ENCODE measurements at regions not wholly inside any gene's neighbourhood (a gene's known extent, or its start where the extent isn't known, plus 50 kb on each side); places are given as distances from the start of the nearest gene placed in this dataset.

DNA sequence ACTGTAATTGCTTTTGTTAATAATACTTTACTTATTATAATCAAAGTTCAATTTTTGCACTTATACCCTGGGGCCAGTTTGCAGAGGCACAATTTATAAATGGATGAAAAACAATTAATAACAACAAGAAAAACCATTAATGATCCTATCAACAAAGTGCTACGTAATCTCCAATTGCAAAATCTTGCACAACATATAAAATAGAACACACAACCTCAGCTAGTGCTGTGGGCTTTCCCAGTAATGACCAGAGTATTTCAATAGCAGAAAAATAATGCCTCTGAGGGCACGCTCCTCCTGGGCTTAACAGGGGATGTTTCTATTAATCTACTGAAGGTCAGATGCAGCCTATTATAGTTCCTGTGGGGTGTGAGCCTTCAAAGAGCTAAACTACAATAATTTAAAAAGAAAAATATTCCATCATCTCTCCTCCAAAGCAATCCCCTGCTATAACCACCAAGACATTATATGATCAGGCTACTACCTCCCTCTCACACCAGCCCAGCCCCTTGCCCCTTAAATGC, 508.5 kb upstream of the SLIT2 start:
- H3K36me3 ChIP-seq, result no peaks in the 10 kb centered on the region
- no peaks in the 10 kb centered on the region for H3K27me3 ChIP-seq
- no peak for DNase-seq
- H3K27ac ChIP-seq, result no peak overlapping the region
- no peak overlapping the region for H3K4me3 ChIP-seq
- H3K9me3 ChIP-seq (replicated peaks), result no peaks in the 10 kb centered on the region
- peaks cover 11% of the 10 kb centered on the region for H3K4me1 ChIP-seq

DNA sequence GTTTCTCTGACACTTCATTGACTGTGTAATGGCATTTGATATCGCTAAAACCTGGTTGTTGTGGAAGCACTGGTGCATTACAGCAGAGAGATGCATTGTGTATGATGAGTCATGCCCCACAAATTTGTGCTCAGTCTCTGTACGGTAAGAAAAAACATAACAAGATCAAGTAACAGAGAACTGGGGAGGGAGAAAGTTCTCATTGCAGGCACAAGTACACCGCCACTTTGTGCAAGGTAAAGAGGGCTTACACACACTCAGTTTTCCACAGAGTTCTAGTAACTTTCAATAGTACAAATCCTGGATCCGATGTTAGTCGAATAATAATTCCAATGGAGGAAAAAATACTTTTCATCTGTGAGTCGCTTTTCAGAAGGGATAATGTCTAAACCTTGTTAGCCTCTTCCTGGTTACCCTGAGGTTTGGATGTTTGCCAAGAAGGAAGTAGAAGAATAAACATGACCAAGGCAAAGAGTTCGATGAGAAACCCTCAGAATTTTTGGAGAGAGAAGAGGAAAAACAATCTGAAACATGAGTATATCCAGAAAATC, 512.5 kb upstream of the SLIT2 start:
- H3K4me3 ChIP-seq, result peak overlapping the region; percentile 10
- no peaks in the 10 kb centered on the region for H3K36me3 ChIP-seq
- H3K27me3 ChIP-seq, result no peaks in the 10 kb centered on the region
- H3K27ac ChIP-seq, result peak overlapping the region; percentile 6; the same call in 1 of the 2 replicates
- peaks cover 15% of the 10 kb centered on the region for H3K4me1 ChIP-seq
- no peaks in the 10 kb centered on the region for H3K9me3 ChIP-seq (replicated peaks)
- DNase-seq, result peak; percentile 61 to 83

DNA sequence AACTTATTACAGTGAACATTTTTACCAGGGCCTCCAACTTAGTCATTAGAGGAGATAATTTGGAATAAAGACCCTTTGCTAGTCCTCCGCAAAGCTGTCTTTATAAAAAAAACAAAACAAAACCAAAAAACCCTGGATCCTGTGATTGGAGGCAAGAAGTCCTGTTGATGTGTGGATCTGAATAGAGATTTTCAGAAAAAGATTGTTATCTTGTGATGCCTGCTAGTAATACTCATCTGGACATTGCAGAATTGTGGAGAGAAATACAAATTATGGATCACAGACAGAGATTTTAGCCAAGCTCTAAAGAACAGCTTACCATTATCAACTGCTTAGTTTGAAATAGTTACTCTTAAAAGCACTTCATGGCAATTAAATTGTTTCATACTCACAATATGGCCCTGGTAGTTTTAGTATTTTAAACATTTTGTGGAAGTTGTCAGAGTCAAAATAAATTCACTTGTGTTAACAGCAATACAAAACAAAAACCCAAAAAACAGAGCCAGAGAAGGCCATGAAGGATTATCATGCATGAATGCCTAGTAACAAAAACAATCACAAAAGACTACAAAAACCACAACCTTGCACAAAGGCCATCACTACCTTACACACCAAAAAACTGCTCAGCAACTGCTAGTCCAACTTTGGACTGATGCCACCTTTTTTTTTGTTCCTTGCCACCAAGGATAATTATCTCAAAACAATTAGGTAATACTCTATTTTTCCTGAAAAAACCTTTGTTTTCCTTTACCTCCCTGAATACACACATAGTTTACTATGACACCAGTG, 514.5 kb upstream of the SLIT2 start:
- H3K4me1 ChIP-seq, result peaks cover 15% of the 10 kb centered on the region
- no peak overlapping the region for H3K27ac ChIP-seq
- no peaks in the 10 kb centered on the region for H3K36me3 ChIP-seq
- H3K9me3 ChIP-seq (replicated peaks), result no peaks in the 10 kb centered on the region
- no peaks in the 10 kb centered on the region for H3K27me3 ChIP-seq
- H3K4me3 ChIP-seq, result no peak overlapping the region
- DNase-seq, result peak in 1 of 2 experiments; percentile 46

DNA sequence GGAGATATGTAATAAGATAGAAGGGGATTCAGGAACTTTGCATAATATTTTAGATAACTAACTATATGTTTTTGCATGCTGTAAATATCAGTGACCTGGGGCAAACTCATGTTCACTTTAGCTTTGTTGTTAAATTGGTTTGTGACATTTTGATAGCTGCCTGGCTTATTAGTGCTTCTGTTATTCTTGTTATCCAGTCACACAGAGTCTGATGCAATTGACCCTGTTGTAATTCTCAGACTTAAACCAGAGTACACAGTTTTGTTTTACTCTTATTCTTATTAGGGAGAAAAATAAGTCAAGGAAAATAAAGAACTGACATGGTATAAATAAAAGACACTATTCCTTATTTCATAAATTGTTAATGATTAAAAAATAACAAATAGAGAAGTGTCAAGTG, 516.7 kb upstream of the SLIT2 start:
- H3K36me3 ChIP-seq, result no peaks in the 10 kb centered on the region
- H3K27me3 ChIP-seq, result no peaks in the 10 kb centered on the region

DNA sequence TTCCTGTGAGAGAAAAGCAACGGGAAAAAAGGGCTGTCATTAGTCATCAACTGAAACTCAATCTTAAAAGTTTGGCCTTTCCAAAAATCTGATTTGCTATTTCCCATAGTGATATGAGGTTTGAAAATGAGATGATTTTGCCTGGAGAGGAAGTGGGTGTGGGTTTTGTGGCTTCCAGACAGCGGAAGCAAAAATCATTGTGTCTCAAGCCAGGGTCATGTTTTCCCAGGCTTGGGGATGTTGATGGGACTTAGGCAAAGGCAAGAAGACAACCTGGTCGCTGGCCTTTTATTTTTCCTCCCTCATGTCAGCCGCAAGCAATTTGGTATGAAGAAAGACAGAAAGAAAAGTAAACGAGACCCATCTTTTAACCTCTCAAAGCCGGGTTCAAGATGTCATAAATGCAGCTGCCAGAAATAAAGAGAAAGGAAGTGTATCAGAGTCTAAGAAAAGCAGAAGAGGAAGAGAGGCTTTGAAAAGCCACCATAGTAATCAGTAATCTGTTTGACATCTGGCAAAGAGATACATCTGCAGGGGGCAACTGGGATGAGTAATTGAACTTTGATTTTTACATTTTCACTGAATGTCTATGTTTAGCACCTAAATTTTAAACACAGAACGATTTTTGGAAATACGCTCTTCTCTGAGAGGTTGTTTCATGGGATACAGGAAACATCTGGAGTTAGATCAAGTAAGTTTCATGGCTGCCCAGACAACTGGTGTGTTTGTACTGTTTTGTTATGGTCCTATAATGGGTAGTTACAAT, 521.6 kb upstream of the SLIT2 start:
- Histone ChIP-seq H3K4me1 (peaks cover 8% of the 10 kb centered on the region), H3K27me3 (no peaks in the 10 kb centered on the region), H3K27ac (peak overlapping the region; percentile 43), H3K9me3 (replicated peaks) (no peaks in the 10 kb centered on the region), H3K4me3 (no peak overlapping the region), H3K36me3 (no peaks in the 10 kb centered on the region)
- peak; percentile 24 to 67 for DNase-seq

More for the DNA sequence above, 516.7 kb upstream of the SLIT2 start:
- Histone ChIP-seq H3K4me3 (no peak overlapping the region), H3K4me1 (peaks cover 20% of the 10 kb centered on the region), H3K27ac (no peak overlapping the region), H3K9me3 (replicated peaks) (no peaks in the 10 kb centered on the region)
- DNase-seq, result no peak

DNA sequence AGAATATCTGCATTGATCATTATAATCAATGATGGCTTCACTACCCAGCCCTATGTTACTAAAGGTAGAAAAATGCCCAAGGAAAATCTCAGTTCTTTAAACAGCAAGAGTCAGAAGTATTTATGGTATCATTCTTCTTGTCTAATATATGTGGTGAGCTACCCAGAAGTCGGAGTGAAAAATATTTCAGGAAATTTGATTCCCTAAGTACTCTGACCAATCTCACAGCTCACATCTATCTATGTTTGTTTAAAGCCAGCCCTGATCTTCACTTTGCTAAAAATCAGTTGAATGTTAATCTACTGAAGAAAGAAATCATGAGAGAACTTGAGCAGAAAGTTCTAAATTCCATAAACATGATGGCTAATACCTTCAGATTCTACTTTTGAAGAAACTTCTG, 522.9 kb upstream of the SLIT2 start:
- Histone ChIP-seq H3K27ac (no peak overlapping the region), H3K36me3 (no peaks in the 10 kb centered on the region), H3K4me1 (peaks cover 8% of the 10 kb centered on the region), H3K27me3 (no peaks in the 10 kb centered on the region), H3K4me3 (no peak overlapping the region), H3K9me3 (replicated peaks) (no peaks in the 10 kb centered on the region)
- no peak for DNase-seq

DNA sequence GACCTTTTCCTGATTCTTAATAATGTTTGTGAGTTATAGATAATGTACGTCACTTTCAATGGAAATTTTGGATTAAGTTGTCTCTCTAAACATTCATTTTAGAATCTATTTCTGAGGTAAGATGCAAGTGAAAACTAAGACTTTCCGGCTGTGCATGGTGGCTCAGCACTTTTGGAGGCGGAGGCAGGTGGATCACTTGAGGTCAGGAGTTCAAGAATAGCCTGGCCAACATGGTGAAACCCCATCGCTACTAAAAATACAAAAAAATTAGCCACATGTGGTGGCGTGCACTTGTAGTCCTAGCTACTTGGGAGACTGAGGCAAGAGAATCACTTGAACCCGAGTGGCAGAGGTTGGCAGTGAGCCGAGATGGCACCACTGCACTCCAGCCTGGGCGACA, 524.6 kb upstream of the SLIT2 start:
- no peaks in the 10 kb centered on the region for H3K36me3 ChIP-seq
- H3K4me1 ChIP-seq, result peaks cover 8% of the 10 kb centered on the region

DNA sequence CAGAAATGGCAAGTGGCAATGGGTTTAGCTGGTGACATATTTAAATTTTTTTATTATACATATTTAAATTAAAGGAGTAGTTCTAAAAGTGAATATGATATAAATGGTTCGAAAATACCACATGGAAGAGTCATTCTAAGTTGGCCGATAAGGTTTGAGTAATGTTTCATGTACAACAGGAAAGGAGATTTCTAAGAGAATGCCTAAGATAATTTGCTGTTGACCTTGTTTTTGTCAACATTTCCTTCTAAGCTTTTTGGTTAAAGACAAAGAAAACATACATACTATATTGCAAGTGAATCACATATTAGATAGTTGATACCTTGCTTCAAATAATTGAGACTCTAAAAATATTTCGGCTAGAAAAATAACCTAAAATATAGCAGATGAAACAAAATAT, 526.6 kb upstream of the SLIT2 start:
- Histone ChIP-seq H3K27ac (no peak overlapping the region), H3K4me1 (peaks cover 4% of the 10 kb centered on the region), H3K4me3 (no peak overlapping the region), H3K36me3 (no peaks in the 10 kb centered on the region), H3K27me3 (no peaks in the 10 kb centered on the region), H3K9me3 (replicated peaks) (no peaks in the 10 kb centered on the region)
- DNase-seq, result no peak

More for the DNA sequence above, 524.6 kb upstream of the SLIT2 start:
- no peaks in the 10 kb centered on the region for H3K9me3 ChIP-seq (replicated peaks)
- H3K27ac ChIP-seq, result no peak overlapping the region
- no peaks in the 10 kb centered on the region for H3K27me3 ChIP-seq
- no peak overlapping the region for H3K4me3 ChIP-seq
- DNase-seq, result no peak

DNA sequence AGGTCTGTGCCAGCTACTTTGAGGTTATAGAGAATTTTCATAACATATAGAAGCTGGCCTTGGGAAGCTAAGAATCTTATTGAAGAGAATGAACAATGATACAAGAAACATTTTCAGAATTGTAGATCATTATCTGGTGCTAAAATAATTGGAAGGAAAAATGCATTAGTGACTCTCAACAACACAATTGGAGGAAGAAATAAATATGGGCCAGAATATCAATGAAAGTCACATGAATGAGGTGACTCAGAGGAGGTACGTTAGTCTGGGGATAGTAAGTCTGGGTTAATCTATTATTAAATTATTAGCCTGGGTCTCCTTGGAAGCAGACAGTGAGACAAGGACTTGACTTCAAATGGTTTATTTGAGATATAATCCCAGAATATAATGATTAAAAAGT, 529.3 kb upstream of the SLIT2 start:
- H3K36me3 ChIP-seq, result no peaks in the 10 kb centered on the region
- DNase-seq, result no peak
- H3K4me1 ChIP-seq, result no peaks in the 10 kb centered on the region
- H3K27me3 ChIP-seq, result no peaks in the 10 kb centered on the region
- no peaks in the 10 kb centered on the region for H3K9me3 ChIP-seq (replicated peaks)
- no peak overlapping the region for H3K4me3 ChIP-seq
- H3K27ac ChIP-seq, result no peak overlapping the region

DNA sequence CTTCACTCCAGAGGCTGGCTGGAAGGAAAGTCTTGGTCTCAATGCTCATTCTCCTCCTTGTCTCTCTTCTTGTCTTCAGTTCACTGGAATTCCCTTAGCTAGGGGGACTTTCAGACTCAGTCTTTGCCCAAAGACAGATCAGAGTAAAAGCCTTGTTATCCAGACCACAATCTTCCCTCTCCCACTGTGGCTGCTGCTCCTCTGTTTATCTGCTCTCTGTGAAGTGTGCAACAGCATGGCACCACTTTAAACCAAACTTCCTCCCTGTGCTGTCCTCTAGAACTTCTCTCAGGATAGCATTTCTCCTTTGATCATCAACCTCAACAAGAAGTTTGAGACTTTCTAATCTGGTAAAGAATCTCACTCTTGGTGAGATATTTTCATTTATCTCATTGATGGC, 530.1 kb upstream of the SLIT2 start:
- Histone ChIP-seq H3K9me3 (replicated peaks) (no peaks in the 10 kb centered on the region), H3K27me3 (no peaks in the 10 kb centered on the region), H3K4me3 (no peak overlapping the region), H3K27ac (no peak overlapping the region), H3K36me3 (no peaks in the 10 kb centered on the region), H3K4me1 (no peaks in the 10 kb centered on the region)
- no peak for DNase-seq

DNA sequence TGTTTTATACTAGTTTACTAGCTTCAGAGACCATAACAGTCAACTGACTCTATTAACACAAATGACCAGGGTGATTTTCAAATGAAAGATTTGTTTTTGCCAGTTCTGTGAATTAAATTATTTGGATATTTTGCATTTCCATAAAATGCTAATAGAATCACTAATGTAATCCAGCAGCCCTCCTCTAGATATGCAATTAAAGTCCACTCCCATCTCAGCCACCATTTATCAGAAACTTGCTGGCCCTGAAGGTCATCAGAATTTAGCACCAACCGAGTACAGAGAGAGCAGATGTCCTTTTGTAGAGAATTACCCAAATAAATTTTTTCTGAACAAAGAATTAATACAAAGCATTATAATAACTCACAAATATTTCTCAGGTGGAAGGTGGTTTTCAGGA, 531.1 kb upstream of the SLIT2 start:
- DNase-seq, result no peak
- Histone ChIP-seq H3K4me1 (no peaks in the 10 kb centered on the region), H3K27ac (no peak overlapping the region), H3K36me3 (no peaks in the 10 kb centered on the region), H3K9me3 (replicated peaks) (no peaks in the 10 kb centered on the region), H3K4me3 (no peak overlapping the region), H3K27me3 (no peaks in the 10 kb centered on the region)

DNA sequence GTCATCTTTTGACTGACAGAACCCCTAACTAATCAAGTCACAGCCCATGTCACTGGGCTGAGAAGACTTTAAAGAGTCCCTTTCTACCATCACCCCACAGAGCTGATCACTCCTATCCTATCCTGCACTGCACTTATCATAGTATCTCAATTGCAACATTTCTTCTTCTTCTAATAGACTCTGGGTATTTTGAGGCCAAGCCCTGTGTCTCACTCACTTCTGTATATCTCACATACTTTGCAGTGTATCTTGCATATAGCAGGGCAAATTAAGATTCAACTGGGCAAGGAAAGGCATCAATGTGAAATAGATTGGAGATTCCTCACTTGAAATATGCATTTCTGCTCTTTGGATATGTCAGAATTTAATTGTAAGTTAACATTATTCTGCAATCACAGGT, 531.5 kb upstream of the SLIT2 start:
- no peaks in the 10 kb centered on the region for H3K27me3 ChIP-seq
- H3K4me3 ChIP-seq, result no peak overlapping the region
- H3K36me3 ChIP-seq, result no peaks in the 10 kb centered on the region
- DNase-seq, result no peak
- no peaks in the 10 kb centered on the region for H3K9me3 ChIP-seq (replicated peaks)
- H3K27ac ChIP-seq, result no peak overlapping the region
- H3K4me1 ChIP-seq, result no peaks in the 10 kb centered on the region

DNA sequence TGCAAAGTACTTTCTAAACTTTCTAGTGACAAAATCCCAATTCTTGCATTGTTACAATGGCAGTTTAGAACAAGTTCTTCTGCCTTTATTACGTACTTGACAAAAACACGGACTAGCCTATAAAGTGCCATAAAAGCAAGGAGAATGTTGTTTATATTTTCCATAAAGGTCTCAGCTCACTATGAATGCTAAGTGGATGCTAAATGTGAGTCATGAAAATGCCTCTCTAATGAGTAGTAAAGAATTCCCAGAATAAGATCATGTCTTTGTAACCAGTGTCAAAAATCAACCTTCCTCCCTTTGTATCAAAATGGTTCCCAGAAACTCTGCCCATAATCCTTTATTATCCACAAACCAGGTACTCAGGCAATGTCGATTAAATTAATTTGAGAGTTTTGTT, 539.8 kb upstream of the SLIT2 start:
- no peak for DNase-seq
- Histone ChIP-seq H3K4me3 (no peak overlapping the region), H3K27me3 (no peaks in the 10 kb centered on the region), H3K27ac (no peak overlapping the region), H3K36me3 (no peaks in the 10 kb centered on the region), H3K9me3 (replicated peaks) (no peaks in the 10 kb centered on the region), H3K4me1 (no peaks in the 10 kb centered on the region)

DNA sequence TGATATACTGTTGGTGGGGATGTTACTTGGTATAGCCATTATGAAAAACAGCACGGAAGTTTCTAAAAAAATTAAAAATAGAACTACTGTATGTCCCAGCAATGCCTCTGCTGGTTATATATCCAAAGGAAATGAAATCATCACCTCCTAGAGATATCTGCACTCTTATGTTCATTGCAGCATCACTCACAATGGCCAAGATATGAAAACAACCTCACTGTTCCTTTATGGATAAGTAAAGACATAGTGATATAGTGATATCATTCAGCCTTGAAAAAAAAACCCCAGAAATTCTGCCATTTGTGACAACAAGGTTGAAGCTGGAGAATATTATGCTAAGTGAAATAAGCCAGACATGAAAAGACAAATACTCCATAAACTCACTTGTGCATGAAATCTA, 543.8 kb upstream of the SLIT2 start:
- H3K27ac ChIP-seq, result no peak overlapping the region
- DNase-seq, result no peak

DNA sequence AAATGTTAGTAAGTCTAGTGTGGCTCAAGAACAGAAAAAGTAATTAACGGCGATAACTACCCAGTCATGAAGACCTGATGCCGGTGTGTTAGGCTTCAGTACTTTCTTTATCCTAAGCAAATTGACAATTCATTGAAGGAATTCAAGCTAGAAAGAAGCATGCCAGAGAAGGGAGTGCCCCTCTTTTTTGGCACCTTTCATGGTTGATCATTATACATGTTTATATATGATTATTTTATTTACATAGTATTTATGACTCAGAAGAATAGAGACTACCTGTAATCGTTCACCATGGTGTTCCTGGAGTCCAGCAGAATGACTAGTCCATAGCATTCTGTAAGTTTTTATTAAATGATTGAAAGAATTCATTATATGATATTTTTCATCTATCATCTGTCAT, 548.3 kb upstream of the SLIT2 start:
- Histone ChIP-seq H3K4me3 (no peak overlapping the region), H3K27me3 (no peaks in the 10 kb centered on the region), H3K36me3 (no peaks in the 10 kb centered on the region), H3K4me1 (no peaks in the 10 kb centered on the region), H3K9me3 (replicated peaks) (no peaks in the 10 kb centered on the region), H3K27ac (no peak overlapping the region)
- no peak for DNase-seq

More for the DNA sequence above, 543.8 kb upstream of the SLIT2 start:
- no peaks in the 10 kb centered on the region for H3K36me3 ChIP-seq
- H3K4me3 ChIP-seq, result no peak overlapping the region
- H3K4me1 ChIP-seq, result no peaks in the 10 kb centered on the region
- no peaks in the 10 kb centered on the region for H3K9me3 ChIP-seq (replicated peaks)
- no peaks in the 10 kb centered on the region for H3K27me3 ChIP-seq

All from SJCRH30 (cell line).